ENCODE measurements at regions not wholly inside any gene's neighbourhood (a gene's known extent, or its start where the extent isn't known, plus 50 kb on each side); places are given as distances from the start of the nearest gene placed in this dataset.

GRCh38 chr3:147497286-147497685 is 88.1 kb downstream of the ZIC1 start:
- POLR2A ChIA-PET = no interaction called here

GRCh38 chr3:147507638-147508286 is 98.6 kb downstream of the ZIC1 start:
- CTCF ChIA-PET = no interaction called here
- POLR2A ChIA-PET = no interaction called here
- DNase-seq (ENCODE audit: low read depth, low spot score) = no peak
- TF ChIP-seq, protein P1, sequence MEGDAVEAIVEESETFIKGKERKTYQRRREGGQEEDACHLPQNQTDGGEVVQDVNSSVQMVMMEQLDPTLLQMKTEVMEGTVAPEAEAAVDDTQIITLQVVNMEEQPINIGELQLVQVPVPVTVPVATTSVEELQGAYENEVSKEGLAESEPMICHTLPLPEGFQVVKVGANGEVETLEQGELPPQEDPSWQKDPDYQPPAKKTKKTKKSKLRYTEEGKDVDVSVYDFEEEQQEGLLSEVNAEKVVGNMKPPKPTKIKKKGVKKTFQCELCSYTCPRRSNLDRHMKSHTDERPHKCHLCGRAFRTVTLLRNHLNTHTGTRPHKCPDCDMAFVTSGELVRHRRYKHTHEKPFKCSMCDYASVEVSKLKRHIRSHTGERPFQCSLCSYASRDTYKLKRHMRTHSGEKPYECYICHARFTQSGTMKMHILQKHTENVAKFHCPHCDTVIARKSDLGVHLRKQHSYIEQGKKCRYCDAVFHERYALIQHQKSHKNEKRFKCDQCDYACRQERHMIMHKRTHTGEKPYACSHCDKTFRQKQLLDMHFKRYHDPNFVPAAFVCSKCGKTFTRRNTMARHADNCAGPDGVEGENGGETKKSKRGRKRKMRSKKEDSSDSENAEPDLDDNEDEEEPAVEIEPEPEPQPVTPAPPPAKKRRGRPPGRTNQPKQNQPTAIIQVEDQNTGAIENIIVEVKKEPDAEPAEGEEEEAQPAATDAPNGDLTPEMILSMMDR (IDR thresholded peaks at IDR 0.05; ENCODE audit: insufficient read depth, low read length, missing control alignments) = no peak
- H3K4me3 ChIP-seq (ENCODE audit: low read depth, low read length) = no peak overlapping the region

More at GRCh38 chr3:147497286-147497685, 88.1 kb downstream of the ZIC1 start:
- no peak for DNase-seq (ENCODE audit: low read depth, low spot score)
- CTCF ChIA-PET = no interaction called here
- H3K4me3 ChIP-seq (ENCODE audit: low read depth, low read length) = no peak overlapping the region
- TF ChIP-seq, protein P1 (IDR thresholded peaks at IDR 0.05; ENCODE audit: insufficient read depth, low read length, missing control alignments) = no peak

- H3K4me3 ChIP-seq (ENCODE audit: low read depth, low read length) = no peak overlapping the region
- TF ChIP-seq, protein P1 (IDR thresholded peaks at IDR 0.05; ENCODE audit: insufficient read depth, low read length, missing control alignments) = no peak
- CTCF ChIA-PET = no interaction called here
- DNase-seq (ENCODE audit: low read depth, low spot score) = no peak
- POLR2A ChIA-PET = no interaction called here
Measured at GRCh38 chr3:147509448-147509847, 100.3 kb downstream of the ZIC1 start.

GRCh38 chr3:147513785-147514184 is 104.6 kb downstream of the ZIC1 start:
- H3K4me3 ChIP-seq (ENCODE audit: low read depth, low read length) = no peak overlapping the region
- DNase-seq (ENCODE audit: low read depth, low spot score) = no peak
- ChIA-PET CTCF (no interaction called here), POLR2A (no interaction called here)
- TF ChIP-seq, protein P1 (IDR thresholded peaks at IDR 0.05; ENCODE audit: insufficient read depth, low read length, missing control alignments) = no peak

DNA sequence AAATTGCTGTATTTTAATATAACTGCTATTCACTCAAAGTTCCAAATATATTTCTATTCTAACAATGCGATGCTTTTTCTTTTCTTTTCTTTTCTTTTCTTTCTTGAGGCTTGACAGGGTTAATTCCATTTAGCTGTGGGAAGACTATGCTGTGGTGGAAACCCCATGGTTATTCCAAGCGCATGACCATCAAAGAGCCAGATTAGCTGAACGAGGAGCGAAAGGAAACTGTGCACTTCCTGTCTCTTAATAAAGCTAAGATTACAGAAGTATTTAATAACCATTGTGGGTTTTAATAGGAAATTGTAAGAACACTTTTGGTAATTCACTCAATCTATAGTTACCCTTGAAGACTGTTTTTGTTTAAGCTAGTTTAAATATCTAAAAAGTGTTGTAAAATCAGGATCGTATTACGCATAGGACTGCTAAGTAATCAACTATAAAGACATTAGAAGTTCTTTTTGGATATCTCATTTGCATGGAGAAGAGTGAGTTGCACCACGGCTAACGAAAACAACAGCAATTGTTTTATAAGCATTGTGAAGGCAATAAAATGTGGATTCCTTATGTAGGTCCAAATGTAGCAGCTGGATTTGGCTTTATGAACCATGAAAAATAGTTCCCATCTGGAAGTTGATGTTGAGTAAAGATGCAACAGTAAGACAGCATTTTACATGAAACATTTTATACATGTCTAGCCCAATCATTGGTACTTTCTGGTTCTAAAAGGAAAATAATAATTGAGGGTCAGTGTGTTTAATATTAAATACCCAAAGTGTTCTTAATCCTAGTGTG is 105.4 kb downstream of the ZIC1 start:
- CTCF ChIA-PET = no interaction called here
- DNase-seq (ENCODE audit: low read depth, low spot score) = no peak
- POLR2A ChIA-PET = no interaction called here
- no peak overlapping the region for H3K4me3 ChIP-seq (ENCODE audit: low read depth, low read length)
- TF ChIP-seq, protein P1 (IDR thresholded peaks at IDR 0.05; ENCODE audit: insufficient read depth, low read length, missing control alignments) = no peak

DNA sequence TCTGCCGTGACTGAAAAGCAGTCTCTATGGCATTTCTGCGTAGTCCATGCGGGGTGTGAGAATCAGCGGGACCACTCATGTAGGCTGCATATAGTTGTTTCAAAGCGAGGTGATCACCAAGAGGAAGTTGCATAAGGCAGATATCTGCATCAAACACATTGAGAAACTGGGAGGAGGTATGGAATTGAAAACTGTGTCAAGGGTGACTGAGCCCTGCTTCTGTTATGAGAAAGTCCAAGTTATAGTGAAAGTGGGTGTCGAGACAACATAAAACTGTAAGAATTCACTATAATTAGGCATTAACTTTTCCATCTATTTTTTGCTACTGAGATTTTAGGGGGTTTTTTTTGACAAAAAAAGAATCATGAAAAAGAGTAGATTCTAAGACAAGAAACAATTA is 109.3 kb downstream of the ZIC1 start:
- no peak overlapping the region for H3K4me3 ChIP-seq (ENCODE audit: low read depth, low read length)
- DNase-seq (ENCODE audit: low read depth, low spot score) = no peak
- ChIA-PET POLR2A (no interaction called here), CTCF (no interaction called here)
- TF ChIP-seq, protein P1 (IDR thresholded peaks at IDR 0.05; ENCODE audit: insufficient read depth, low read length, missing control alignments) = no peak

Data from AG04449 (cell line).